K562 (cell line): ENCODE measurements at regions not wholly inside any gene's neighbourhood (a gene's known extent, or its start where the extent isn't known, plus 50 kb on each side); places are given as distances from the start of the nearest gene placed in this dataset.

Experiments used
- ATAC-seq: fragments of 200-7000 bp; cut with Tn5 transposase; 3 replicates; pipeline ENCODE4 v1.9.1; 2020; ENCODE audit warnings: moderate library complexity
- BruUV-seq: library from RNA; stranded (reverse); fragments of 400-500 nt; replicated peaks from 2 replicates; lab custom pipeline; 2021; lab: Mats Ljungman, UMichigan
- CTCF ChIA-PET: fragments of 300-600 bp; formaldehyde crosslinking; extraction: SDS; loops from one replicate; lab custom pipeline; 2021; ENCODE audit warnings: low intra/inter-chr PET ratio; lab: Yijun Ruan, JAX
- POLR2A ChIA-PET: fragments of 300-600, 350-650 bp; sonication (Branson Sonifier 250); formaldehyde crosslinking; extraction: SDS; loops from one replicate; lab custom pipeline; 2021; ENCODE audit warnings: antibody characterized with exemption, inconsistent platforms; lab: Yijun Ruan, JAX
- DNase-seq, 4 experiments: peaks; one replicate each; pipeline versions ENCODE4 v3.0.0 to v3.0.0-alpha.2; 2011 to 2018; ENCODE audit warnings: low spot score in 3 of 4, mixed read lengths in 3 of 4; ENCODE audit errors: extremely low read depth in 1 of 4
- FAIRE-seq: peaks from 2 replicates; lab custom pipeline; 2011; peaks lifted over from hg19 to GRCh38; lab: Jason Lieb, UNC
- H2AFZ ChIP-seq: 2 replicates; pipeline ENCODE4 v1.6.0; 2011; ENCODE audit warnings: low read depth, low read length, control low read depth, inconsistent platforms
- H3K27ac ChIP-seq: fragments of 200-600 bp; 3 replicates; pipeline ENCODE4 v1.8.0; 2011; ENCODE audit warnings: low read depth, mild to moderate bottlenecking, control low read depth, inconsistent platforms, low read length, moderate library complexity, mixed read lengths; ENCODE audit errors: extremely low read depth
- H3K27me3 ChIP-seq, 2 experiments: fragments of 300-600 bp in 1 of 2; 2 replicates in 1 of 2; 3 replicates in 1 of 2; pipeline versions ENCODE4 v1.6.0 to v1.8.0; 2011; ENCODE audit warnings: inconsistent platforms in 2 of 2, low read length in 2 of 2, mild to moderate bottlenecking in 1 of 2, mixed read lengths in 1 of 2, moderate library complexity in 1 of 2; ENCODE audit not compliant: control insufficient read depth in 2 of 2, insufficient read depth in 2 of 2
- H3K36me3 ChIP-seq: fragments of 300-600 bp; 3 replicates; pipeline ENCODE4 v1.8.0; 2011; ENCODE audit warnings: mild to moderate bottlenecking, low read length, inconsistent platforms; ENCODE audit not compliant: control insufficient read depth, insufficient read depth
- H3K4me1 ChIP-seq, 2 experiments: fragments of 200-600 bp in 1 of 2; replicated peaks in 1 of 2; 2 replicates in 1 of 2; 3 replicates in 1 of 2; pipeline versions ENCODE4 v1.5.1 to v1.8.0; 2011; ENCODE audit warnings: inconsistent platforms in 2 of 2, low read length in 2 of 2, mild to moderate bottlenecking in 1 of 2, mixed read lengths in 1 of 2, moderate library complexity in 1 of 2; ENCODE audit not compliant: control insufficient read depth in 2 of 2, insufficient read depth in 2 of 2
- H3K4me2 ChIP-seq: 2 replicates; pipeline ENCODE4 v1.6.1; 2011; ENCODE audit warnings: low read length, control low read depth, inconsistent platforms, mixed read lengths; ENCODE audit not compliant: insufficient read depth
- H3K4me3 ChIP-seq: fragments of 200-600 bp; sonication (generic), shearing (Covaris generic); 2 replicates; pipeline ENCODE4 v1.5.1; 2016; ENCODE audit warnings: control low read depth, inconsistent platforms
- H3K79me2 ChIP-seq: fragments of 200-600 bp; 3 replicates; pipeline ENCODE4 v1.8.0; 2011; ENCODE audit warnings: low read length, inconsistent platforms; ENCODE audit not compliant: control insufficient read depth, insufficient read depth
- H3K9ac ChIP-seq, 2 experiments: 2 replicates each; pipeline versions ENCODE4 v1.6.0 to v1.6.1; 2011; ENCODE audit warnings: low read depth in 2 of 2, low read length in 2 of 2, control low read depth in 1 of 2, inconsistent platforms in 1 of 2, mild to moderate bottlenecking in 1 of 2, mixed read lengths in 1 of 2; ENCODE audit not compliant: insufficient read depth in 1 of 2
- H3K9me1 ChIP-seq: one replicate; pipeline ENCODE4 v1.6.0; 2011; ENCODE audit warnings: inconsistent platforms, mild to moderate bottlenecking, low read length, moderate library complexity; ENCODE audit not compliant: control insufficient read depth, insufficient read depth
- H3K9me3 ChIP-seq: replicated peaks from 2 replicates; pipeline ENCODE4 v1.5.1; 2011; ENCODE audit warnings: low read depth, low read length, inconsistent platforms; ENCODE audit not compliant: control insufficient read depth, insufficient read depth
- H4K20me1 ChIP-seq: replicated peaks from 2 replicates; pipeline ENCODE4 v1.6.1; 2011; ENCODE audit warnings: low read length, inconsistent platforms, mixed read lengths; ENCODE audit not compliant: control insufficient read depth, insufficient read depth
- RNF2 ChIP-seq: sonication (generic); IDR thresholded peaks from 2 replicates; pipeline ENCODE4 v1.6.1; 2016
- SRSF3 ChIP-seq: fragments of 200-400 bp; formaldehyde crosslinking; IDR thresholded peaks from 2 replicates; pipeline ENCODE4 v1.6.1; 2016; ENCODE audit warnings: mild to moderate bottlenecking, low read length, moderate library complexity; ENCODE audit not compliant: insufficient read depth
- ZFP36 ChIP-seq: fragments of 150-350 bp; IDR thresholded peaks from 2 replicates; pipeline ENCODE4 v1.6.1; 2018; ENCODE audit warnings: low read length, low read depth; ENCODE audit not compliant: partially characterized antibody
- ZNF263 ChIP-seq: sonication (generic); formaldehyde crosslinking; IDR thresholded peaks from 2 replicates; pipeline ENCODE4 v1.8.0; 2022; ENCODE audit warnings: mild to moderate bottlenecking, missing genetic modification reagents, borderline replicate concordance
- ZNF398 ChIP-seq: fragments of 250-450 bp; sonication (Bioruptor Pico); IDR thresholded peaks from 2 replicates; pipeline ENCODE4 v1.8.0; 2021; ENCODE audit warnings: moderate library complexity, mild to moderate bottlenecking, inconsistent platforms
- WGBS: fragments of 100-300 bp; shearing (Covaris generic); methylation state at CpG from one replicate; pipeline ENCODE4 v1.1.6; 2016; ENCODE audit warnings: low coverage, mixed read lengths; ENCODE audit not compliant: insufficient coverage; ENCODE audit errors: missing lambda C conversion rate; 5-methylcytosine and 5-hydroxymethylcytosine counted together
- in situ Hi-C: fragments of 300-500 bp; cut with MboI; formaldehyde crosslinking; loops from 4 replicates; pipeline ENCODE4 v1.15.0; 2018; ENCODE audit warnings: inconsistent platforms, mixed read lengths
- intact Hi-C: fragments of 100-400 bp; cut with micrococcal nuclease; formaldehyde crosslinking; loops from 2 replicates; pipeline ENCODE4 v1.14.2; 2022

- H3K4me2 ChIP-seq = no peak overlapping the region
- no peak for DNase-seq
- no peaks in the 10 kb centered on the region for H4K20me1 ChIP-seq
- no peaks in the 10 kb centered on the region for H3K36me3 ChIP-seq
- TF ChIP-seq ZFP36 = no peak
- no peak for TF ChIP-seq SRSF3
- no peak overlapping the region for H3K27ac ChIP-seq
- POLR2A ChIA-PET = no interaction called here
- no peaks in the 10 kb centered on the region for H3K4me1 ChIP-seq
- H3K9me1 ChIP-seq = no peaks in the 10 kb centered on the region
- ATAC-seq = no peak
- no peaks in the 10 kb centered on the region for H3K79me2 ChIP-seq
- no peaks in the 10 kb centered on the region for H3K27me3 ChIP-seq
- H2AFZ ChIP-seq = no peak overlapping the region
- intact Hi-C loops = no loop called here
- in situ Hi-C loops = no loop called here
- no peaks in the 10 kb centered on the region; the same call in 1 of the 2 replicates for H3K9me3 ChIP-seq
- CTCF ChIA-PET = no interaction called here
- H3K4me3 ChIP-seq = no peak overlapping the region
- no TSS peak for BruUV-seq
- no peak for FAIRE-seq
- no peak overlapping the region for H3K9ac ChIP-seq
Measured at GRCh38 chr1:98328855-98329254, 332.7 kb upstream of the SNX7 start.

GRCh38 chr1:98327220-98327861 lies 334.2 kb upstream of the SNX7 start:
- intact Hi-C loops = no loop called here
- no peak overlapping the region for H3K4me2 ChIP-seq

More at GRCh38 chr1:98327220-98327861, 334.2 kb upstream of the SNX7 start:
- ATAC-seq = no peak
- Histone ChIP-seq H3K4me1 (no peaks in the 10 kb centered on the region), H3K36me3 (no peaks in the 10 kb centered on the region)
- CTCF ChIA-PET = no interaction called here
- in situ Hi-C loops = no loop called here
- POLR2A ChIA-PET = interaction anchor here (0.7 kb wide), 1 partner anchor 156 kb away, joined by 3 read pairs; no protein-coding TSS in a partner anchor
- TF ChIP-seq ZNF263 (CRISPR knock-in tag) = no peak
- no peak for TF ChIP-seq ZNF398 (CRISPR knock-in tag)
- TF ChIP-seq RNF2 = no peak
- TF ChIP-seq, all 486 proteins: peak for 0
- no peaks in the 10 kb centered on the region for H3K27me3 ChIP-seq
- H3K27ac ChIP-seq = no peak overlapping the region
- WGBS = 0% methylated on average over 9 of the region's 9 CpGs
- no peak overlapping the region for H3K4me3 ChIP-seq
- DNase-seq (no peak), FAIRE-seq (no peak)
- BruUV-seq = no TSS peak
- no peaks in the 10 kb centered on the region for H3K9me1 ChIP-seq
- no peak overlapping the region for H2AFZ ChIP-seq
- H3K79me2 ChIP-seq = no peaks in the 10 kb centered on the region
- H4K20me1 ChIP-seq = no peaks in the 10 kb centered on the region
- H3K9ac ChIP-seq = no peak overlapping the region
- H3K9me3 ChIP-seq = no peaks in the 10 kb centered on the region; the same call in 1 of the 2 replicates
